NCI-H2227 treated with DMSO at 0.1 percent for 48 hours (cell line): ENCODE measurements at regions not wholly inside any gene's neighbourhood (a gene's known extent, or its start where the extent isn't known, plus 50 kb on each side); places are given as distances from the start of the nearest gene placed in this dataset.

Experiments used
- DNase-seq: peaks from one replicate; lab custom pipeline; 2025; lab: John Stamatoyannopoulos, UW

DNA sequence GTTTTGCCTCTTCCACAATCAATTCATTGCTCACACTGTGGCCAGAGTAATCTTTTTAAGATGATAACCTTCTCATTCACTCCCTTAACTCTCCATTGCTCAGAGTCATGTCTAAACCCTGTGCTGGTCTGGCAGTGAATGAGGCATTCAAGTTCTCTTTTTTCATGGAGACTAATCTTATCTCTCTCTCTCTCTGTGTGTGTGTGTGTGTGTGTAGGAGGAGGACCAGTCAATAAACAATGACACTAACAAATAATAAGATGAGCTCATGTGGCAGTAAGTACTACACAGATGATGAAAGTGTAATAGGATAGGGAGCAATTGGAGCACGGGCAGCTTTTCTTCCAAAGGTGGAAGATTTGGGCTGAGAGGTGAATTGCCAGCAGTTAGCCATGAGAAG lies 122.0 kb upstream of the B3GALT2 start:
- no peak for DNase-seq

- DNase-seq = no peak
These were observed 120.0 kb upstream of the B3GALT2 start for GRCh38 chr1:193306430-193306829.
